ENCODE measurements at regions not wholly inside any gene's neighbourhood (a gene's known extent, or its start where the extent isn't known, plus 50 kb on each side); places are given as distances from the start of the nearest gene placed in this dataset.
"Not testable (repeated sequence)": the region's sequence is repeated elsewhere in the genome, so short reads cannot be mapped to it uniquely, and the experiment has no call there.

DNA sequence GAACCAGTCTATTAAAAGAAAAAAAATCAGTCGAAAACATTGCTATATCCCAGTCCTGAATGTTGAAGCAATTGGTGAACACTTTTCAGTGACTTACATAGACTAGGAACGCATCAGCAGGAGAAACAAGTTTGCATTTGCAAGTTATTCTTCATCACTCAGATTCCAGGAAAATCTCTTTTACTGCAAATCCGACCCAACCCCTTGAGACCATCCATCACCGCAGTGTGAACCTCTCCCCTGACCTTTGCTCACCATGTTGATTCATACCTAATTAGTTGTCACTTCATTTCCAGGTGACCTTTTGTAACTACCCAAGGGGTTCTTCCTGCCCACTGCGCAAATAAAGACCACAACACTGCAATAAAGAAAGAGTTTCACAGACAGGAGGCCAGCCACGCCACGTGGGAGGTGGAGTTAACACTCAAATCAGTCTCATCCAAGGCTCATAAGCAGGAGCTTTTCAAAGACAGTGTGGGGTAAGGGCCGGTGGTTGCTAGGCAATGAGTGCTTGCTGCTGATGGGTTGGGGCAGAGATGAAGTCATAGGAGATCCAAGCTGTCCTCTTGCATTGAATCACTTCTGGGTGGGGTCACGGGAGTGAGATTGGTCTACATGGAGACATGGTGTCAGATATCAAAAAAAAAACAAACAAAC, 241.3 kb upstream of the TMEM132C start:
- DNase-seq (ENCODE audit: low read depth) = no peak

DNA sequence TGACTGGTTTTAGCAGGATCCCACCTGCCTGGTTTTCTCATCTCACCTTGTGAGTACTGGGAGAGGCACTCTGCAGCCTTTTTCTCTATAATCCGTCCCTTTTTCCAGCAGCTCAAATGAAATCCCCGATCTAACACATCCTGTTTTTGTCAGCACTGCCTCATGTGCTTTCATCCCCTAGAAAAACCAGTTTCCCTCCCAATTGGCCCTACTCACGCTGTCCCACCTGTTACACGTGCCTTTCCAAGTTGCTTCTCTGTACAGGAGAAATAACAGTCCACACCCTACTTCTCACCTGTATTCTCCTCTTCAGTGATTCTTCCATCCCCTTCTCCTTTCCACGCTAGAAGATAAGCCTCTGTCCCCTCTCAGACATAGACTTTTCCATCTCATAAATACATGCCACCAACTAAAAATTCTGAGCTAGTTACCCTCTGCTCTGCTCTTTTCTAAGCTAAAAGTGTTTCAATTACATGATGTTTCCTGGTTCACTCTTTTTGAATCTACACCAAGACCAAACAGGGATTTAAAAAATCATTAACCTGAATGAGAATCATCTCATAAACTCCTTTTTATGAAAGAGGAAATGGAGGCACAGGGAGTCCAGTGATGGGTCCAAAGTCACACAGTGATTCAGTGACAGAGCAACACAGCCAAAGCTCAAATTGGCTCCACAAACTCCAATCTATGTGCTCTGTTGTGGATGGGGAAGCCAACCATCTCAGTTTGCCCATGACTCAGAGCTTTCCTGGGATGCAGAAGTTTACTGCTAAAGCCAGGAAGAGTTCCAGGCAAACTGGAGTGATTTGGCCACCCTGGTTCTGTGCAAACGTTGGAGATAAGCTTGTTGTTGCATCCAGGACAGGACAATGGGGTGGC, 240.0 kb upstream of the TMEM132C start:
- DNase-seq (ENCODE audit: low read depth) = no peak

DNA sequence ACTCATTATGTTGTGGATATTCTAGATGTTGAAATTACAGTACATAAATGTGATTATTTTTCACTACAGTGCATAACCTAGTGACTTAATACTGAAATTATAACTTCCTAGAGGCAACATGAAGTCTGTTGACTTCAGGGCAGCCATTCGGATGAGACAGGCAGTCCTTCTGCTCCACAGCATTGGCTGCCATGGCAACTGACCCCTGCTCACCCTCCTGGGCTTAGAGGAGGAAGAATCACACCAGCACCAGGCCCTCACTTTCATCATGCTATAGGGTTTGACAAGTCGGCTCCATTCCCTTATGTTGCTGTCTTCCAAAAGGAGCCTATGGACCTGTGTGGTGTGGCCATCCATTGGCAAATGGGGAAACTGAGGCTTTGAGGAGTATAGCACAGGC, 233.5 kb upstream of the TMEM132C start:
- DNase-seq (ENCODE audit: low read depth) = no peak

DNA sequence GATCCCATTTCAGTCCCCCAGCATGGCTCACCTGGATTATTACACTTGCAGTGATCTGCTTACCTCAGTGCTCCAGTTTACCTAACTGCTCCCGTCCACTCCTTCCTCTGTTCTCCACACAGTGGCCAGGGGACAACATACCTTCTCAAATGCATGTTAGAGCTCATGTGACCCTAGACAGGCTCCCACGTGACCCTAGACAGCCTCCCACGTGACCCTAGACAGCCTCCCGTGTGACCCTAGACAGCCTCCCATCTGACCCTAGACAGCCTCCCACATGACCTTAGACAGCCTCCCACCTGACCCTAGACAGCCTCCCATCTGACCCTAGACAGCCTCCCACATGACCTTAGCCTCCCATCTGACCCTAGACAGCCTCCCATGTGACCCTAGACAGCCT, 226.0 kb upstream of the TMEM132C start:
- no peak for DNase-seq (ENCODE audit: low read depth)

DNA sequence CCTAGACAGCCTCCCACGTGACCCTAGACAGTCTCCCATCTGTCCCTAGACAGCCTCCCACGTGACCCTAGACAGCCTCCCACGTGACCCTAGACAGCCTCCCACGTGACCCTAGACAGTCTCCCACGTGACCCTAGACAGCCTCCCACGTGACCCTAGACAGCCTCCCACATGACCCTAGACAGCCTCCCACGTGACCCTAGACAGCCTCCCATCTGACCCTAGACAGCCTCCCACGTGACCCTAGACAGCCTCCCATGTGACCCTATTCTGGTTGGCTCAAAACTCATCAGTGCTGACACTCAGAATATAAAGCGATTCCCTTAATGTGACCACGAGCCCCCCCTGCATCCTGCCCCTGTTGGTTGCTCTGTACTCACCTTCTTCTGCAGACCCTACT, 224.7 kb upstream of the TMEM132C start:
- DNase-seq (ENCODE audit: low read depth) = not testable (repeated sequence)

DNA sequence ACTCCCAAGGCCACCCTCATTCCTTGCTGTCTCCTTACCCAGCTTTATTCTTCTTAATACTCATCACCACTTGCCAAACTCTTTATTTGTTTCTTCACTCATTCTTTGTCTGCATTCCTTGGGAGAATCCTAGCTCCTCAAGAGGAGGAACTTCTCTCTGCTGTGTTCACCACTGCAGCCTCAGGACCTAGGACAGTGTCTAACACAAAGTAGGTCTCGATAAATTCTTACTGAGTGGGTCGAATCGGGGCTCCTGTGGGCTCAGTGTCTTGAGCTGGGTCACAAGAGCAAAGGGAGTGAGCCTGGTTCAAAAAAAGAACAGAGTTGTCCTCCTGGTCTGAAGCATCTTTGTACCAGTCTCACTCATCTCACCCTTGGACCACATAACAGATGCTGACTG, 224.1 kb upstream of the TMEM132C start:
- no peak for DNase-seq (ENCODE audit: low read depth)

DNA sequence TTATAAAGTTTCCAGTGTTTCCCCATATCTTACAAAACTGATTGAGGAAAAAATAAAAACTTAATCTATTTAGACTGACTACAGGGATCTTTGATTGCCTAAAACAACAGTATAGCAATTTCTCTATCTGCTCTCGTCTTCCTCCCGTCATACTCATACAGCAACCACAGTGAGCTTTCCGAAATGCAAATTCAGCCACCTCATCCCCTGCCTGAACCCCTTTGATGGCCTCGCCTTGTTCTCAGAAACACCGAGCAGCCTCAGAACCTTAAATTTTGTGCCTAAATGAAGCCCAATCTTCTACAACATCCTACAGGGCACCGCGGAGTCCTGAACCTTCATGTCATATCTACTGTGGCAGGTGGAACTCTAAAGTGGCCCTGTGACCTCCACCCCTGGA, 223.7 kb upstream of the TMEM132C start:
- no peak for DNase-seq (ENCODE audit: low read depth)

DNA sequence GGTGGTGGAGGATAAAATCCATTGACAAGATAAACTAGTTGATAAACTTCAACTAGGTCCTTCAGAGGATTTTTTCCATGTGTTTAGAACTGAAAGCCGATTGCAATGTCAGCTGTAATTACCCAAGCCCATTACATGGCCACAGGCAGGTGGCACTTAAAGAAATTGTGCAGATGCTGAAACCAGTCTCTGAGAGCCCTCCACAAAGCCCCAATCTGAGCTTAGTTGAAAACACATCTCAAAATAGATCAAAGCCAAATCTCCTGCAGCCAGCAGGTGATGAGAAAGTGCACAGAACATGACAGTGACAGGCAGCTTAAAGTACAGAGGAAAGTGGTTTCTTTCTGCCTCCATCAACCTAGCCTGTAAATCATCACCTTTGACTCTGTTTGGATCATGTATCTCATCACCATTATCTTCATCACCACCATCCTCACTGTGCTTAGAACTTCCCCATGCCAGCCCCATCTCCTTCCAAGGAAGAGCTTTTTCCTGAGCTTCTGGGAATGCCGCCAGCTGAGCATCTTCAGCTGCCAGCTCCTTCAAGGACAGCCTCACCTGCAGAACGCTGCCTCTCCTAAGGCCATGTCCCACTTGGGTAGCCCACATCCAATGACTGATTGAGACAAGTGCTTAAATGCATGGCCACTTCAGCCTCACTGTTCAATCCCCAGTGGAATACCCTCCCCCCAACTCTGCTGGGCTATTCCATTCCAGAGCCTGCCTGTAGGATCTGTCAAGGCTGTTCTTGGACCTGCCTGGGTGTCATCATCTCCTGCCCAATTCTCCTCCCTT, 219.5 kb upstream of the TMEM132C start:
- no peak for DNase-seq (ENCODE audit: low read depth)

DNA sequence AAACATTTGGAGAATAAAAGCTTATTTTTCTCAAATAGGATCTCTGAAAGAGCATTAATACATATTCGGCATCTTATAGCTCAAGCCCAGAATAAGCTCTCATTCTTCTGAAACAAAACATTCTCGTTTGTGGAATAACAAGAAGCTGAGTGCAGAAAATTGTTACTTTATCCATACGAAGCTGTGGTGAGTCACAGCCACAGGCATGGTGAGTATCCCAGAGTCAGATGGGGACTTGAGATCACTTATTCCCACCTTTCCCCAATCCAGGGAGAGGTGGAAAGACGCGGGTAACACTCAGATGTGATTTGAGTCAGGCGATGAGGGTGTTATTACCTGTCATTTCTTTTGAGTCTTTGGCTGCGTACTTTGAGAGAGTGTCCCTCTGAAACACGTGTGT, 214.6 kb upstream of the TMEM132C start:
- no peak for DNase-seq (ENCODE audit: low read depth)

DNA sequence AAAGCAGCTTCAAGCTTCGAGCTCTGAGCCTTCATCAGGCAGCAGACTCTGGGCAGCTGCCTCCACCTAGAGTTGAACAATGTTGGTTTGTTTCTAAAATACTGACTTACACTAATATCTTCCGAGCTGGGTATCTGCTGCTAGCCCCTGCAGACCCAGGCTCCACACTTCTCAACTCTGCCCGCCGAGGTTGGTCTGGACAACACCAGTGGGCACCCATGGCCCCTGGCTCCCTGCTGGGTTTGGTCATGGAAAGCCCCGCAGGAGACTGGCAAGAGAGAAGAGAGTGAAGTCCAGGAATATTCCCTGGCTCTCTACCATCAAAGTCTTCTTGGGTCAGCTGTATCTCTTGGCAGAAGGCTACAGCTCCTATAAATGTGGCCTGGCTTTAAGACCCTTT, 214.2 kb upstream of the TMEM132C start:
- DNase-seq (ENCODE audit: low read depth) = no peak

DNA sequence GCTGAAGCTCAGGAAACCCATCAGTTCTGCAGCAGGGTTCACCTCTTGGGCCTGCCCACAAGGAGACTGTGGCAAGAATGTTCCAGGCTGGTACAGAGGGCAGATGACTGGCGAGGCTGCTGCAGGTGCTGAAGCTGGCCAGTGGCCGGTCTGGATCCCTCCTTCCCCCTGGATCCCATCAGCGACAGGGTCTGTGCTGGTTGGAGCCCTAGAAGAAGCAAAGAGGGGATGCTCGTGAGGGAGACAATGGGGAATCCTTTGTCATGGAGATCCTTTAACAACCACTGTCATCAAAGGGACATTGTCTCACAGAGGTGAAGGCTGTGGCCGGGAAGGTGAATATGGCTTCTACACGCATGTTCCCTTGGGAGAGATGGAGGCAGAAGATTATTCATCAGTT, 211.4 kb upstream of the TMEM132C start:
- no peak for DNase-seq (ENCODE audit: low read depth)

DNA sequence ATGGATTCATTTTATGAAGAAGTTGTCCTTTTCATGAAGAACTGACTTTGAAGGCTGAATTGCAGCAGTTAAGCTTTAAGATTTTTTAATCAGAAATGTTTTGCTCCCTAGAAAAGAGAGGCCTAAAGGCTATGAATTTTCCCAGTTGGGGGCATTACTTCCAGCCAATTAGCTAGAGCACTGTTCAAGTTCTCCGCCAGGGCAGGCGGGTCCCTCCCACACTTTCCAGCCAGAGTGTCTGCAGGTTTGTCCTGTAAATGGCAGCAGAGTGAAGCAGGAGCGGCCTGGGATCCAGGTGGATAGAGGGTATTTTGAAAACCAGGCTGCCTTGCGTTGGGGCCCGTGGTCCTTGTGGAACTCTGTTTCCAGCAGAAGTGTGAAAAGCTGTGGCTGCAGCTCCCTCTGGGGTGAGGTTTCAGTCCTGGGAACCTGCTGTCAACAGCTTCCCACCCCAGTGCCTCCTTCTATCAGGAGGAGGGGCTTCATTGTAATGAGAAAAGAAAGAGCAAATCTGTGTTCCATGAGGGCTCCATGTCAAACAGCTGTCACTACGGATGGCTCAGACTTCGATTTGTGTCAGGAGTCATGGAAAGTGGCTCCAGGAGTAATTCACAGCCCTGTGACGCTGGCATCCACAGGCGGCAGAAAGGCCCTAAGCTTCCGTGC, 210.7 kb upstream of the TMEM132C start:
- DNase-seq (ENCODE audit: low read depth) = no peak

DNA sequence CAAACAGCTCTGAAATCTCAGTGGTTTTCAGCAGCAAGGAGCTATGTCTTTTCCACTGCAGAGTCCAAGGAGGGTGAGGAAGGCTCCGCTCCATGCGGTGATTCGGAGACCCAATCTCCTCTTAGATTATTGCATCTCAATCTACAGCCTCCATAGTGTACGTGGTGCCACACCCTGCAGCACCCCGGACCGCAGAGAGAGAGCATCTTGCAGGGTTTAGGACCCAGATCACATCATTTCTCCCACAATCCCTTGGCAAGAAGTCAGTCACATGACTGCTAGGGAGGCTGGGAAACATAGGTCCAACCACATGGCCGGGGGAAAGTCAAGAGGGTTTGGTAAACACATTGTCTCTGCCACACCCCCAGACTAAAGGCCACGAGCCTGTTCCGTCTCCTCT, 209.4 kb upstream of the TMEM132C start:
- no peak for DNase-seq (ENCODE audit: low read depth)

DNA sequence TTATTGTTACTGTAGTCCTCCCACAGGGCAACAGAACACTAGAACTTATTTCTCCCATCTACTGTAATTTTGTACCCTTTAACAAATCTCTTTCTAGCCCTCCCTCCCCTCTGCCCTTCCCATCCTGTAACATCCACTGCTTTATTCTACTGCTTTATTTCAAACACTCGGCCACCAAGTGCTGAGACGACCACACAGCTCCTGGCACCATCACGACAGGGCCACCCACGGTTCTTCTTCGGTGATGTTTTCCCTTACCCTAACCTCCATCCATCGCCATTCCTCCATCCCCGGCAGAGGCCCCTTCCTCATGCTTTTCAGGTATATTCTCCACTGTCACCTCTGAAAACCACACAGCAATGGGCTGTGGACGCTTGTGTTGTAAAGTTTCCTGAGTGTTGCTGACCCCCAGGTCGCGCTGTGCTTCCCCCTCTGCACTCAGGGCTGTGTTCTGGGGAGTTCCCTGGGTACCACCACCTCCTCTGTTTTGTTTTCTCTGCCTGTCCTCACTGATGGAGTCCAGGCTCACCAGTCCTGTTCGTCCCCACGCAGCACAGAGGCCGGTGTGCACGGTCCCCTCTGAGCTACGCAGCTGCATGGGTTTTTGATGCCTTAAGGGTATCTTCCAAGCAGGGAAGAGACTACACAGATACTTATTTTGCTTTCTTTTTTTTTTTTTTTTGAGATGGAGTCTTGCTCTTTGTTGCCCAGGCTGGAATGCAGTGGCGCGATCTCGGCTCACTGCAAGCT, 207.2 kb upstream of the TMEM132C start:
- no peak for DNase-seq (ENCODE audit: low read depth)

DNA sequence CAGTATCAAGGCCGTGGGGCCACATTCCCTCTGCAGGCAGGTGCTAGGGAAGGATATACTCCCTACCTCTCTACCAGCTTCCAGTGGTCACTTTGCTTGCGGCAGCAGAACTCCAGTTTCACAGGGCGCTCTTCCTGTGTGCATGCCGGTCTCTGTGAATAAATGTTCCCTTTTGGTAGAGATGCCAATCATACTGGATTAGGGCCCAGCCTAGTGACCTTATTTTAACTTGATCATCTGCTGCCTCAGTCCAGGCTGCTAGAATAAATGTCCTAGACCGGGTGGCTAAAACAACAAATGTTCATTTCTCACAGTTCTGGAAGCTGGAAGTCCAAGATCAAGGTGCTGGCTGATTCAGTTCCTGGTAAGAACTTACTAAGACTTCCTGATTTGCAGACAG, 198.8 kb upstream of the TMEM132C start:
- no peak for DNase-seq (ENCODE audit: low read depth)

DNA sequence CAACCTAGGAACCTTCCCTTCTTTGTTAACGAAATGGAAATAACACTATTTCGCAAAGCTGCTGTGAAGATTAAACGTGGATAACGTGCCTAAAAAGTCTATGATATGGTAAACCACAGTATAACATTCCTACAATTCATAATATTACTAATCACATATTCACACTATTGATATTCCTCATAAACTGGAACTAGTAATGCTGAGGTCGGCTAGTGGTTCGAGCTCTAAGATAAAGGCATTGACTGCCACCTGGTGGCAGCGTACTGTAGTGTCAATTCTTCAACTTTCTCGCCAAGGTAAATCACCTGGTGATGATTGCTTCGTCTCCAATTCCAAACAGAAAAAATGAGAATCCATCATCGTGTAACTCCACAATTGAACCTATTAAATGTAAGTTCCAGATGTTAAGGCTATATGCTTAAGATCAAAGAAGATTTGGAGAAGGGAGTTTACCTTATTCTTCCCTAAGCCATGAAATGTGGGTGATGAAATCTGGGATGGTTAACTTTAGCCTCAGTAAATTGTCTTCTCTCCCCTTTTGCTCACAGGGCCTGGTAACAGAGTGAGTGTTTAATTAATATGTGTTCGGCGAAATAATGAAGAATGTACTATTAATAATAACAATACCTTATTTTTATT, 197.5 kb upstream of the TMEM132C start:
- no peak for DNase-seq (ENCODE audit: low read depth)

DNA sequence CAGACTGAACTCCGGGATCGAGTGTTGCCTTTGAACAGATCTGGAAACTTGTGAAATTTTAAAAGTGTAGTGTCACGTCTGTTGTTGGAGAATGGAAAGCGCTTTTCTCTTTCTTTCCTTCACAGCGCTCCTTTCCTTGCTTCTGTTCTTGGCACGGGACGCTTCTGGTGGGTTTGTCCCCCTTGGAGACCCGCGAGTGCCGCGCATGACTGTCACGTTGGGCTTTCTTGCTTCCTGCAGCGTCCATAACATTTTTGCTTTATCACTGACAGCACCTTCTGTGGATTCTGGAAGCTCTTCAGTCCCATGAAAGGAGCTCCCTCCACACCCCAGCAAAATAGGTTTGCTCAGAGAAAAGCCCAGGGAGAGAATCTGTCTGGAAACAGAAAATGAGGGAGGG, 193.0 kb upstream of the TMEM132C start:
- no peak for DNase-seq (ENCODE audit: low read depth)

DNA sequence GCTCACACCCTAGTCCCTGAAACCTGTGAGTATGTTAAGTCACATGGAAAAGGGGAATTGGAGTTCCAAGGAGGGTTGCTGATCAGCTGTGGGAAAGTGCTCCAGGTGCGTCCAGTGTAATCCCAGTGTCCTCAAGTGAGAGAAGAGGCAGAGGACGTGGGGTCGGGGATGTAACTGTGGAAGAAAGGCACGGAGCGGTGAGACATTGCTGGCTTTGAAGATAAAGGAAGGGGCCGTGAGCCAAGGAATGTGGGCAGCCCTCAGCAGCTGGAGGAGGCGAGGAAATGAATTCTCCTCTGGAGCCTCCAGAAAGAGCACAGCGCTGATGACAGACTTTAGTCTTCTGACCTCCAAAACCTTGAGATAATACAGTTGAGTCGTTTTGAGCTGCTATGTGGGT, 191.6 kb upstream of the TMEM132C start:
- DNase-seq (ENCODE audit: low read depth) = no peak

DNA sequence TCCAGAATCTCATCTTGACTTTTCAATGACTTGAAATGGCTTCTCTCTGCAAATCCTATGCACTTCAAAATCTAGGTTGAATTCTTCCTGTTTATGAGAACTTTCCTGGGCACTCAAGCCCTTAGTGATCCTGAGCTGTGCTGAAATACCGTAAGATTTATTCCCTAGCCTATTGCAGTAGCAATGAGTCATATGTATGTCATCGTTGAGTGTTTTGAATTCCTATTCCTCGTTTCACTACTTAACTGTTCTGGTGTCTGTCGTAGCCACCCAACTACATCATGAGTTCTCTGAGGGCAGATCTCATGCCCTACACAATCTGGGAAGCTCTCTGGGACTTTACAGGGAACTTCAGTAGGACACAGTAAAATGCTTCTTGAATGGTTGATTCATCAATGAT, 190.8 kb upstream of the TMEM132C start:
- no peak for DNase-seq (ENCODE audit: low read depth)

DNA sequence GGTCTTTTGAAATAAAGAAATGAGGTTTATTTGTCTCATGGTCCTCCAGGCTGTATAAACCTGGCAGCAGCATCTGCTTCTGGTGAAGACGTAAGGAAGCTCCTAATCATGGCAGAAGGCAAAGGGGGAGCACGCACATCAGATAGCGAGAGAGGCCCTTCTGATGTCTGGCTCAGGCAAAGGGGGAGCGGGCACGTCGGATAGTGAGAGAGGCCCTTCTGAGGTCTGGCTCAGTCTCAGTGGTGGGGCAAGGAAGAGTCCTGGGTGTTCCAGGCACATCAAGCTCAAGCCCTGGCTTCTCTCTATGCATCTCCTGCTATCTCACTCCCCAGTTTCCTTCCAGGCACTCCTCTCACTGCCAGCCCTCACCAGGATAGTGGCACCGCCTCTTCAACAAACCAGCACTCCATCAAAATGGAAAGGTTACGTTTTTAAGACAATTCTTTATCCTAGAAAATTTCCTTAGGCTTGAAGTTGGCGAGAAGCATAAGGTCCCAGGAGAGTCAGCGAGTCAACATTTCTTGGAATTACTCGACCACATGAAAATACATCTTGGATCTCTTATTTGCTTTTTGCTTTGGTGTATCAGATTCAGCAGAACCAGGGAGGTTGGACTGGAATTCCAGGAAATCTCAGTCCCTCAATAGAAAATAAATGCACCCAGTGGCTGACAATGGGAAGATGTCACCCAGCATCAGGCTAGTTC, 189.6 kb upstream of the TMEM132C start:
- DNase-seq (ENCODE audit: low read depth) = no peak

DNA sequence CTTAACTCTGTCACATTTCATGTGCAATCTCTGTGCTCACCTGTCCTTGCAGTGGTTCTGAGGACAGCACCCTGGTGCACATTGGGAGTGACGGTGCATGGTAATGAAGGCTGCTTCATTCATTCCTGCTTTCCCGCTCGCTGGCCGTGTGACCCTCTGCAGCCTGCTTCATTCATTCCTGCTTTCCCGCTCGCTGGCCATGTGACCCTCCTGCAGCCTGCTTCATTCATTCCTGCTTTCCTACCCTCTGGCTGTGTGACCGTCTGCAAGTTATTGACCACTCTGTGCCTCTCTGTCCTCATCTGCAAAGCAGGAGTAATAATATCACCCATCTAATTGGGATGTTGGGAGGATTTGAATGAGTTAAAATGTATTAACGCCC, 189.1 kb upstream of the TMEM132C start:
- no peak for DNase-seq (ENCODE audit: low read depth)

Data from activated T-cell treated with anti-CD3 and anti-CD28 coated beads for 1 hour (primary cell).